ENCODE measurements at regions not wholly inside any gene's neighbourhood (a gene's known extent, or its start where the extent isn't known, plus 50 kb on each side); places are given as distances from the start of the nearest gene placed in this dataset.
"Not testable (repeated sequence)": the region's sequence is repeated elsewhere in the genome, so short reads cannot be mapped to it uniquely, and the experiment has no call there.

GRCh38 chr1:157377280-157377713 is 175.0 kb downstream of the FCRL5 start:
- not testable (repeated sequence) for TF ChIP-seq EZH2phosphoT487 (IDR thresholded peaks at IDR 0.05; ENCODE audit: insufficient read depth, low read depth); EZH2 (IDR thresholded peaks at IDR 0.05; ENCODE audit: insufficient read depth, poor library complexity, severe bottlenecking)
